ENCODE measurements at regions not wholly inside any gene's neighbourhood (a gene's known extent, or its start where the extent isn't known, plus 50 kb on each side); places are given as distances from the start of the nearest gene placed in this dataset.

DNA sequence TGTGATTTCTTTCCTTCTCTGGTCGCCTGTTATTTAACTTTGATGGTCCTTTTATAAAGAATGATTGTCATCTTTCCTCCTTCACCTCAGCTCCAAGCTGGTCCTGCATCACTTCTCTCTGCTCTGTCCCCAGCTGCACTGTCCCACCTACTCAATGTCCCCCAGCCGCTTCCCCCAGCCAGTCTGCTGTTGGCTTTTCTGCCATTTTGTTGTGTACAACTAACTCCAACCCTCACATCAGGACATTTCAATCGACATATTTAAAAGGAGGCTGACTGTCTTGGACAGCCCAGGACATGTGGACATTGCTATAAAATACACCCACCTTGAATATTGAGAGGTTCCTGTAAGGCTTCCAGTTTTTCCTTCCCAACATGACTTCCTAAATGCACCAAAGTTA is 193.8 kb upstream of the RGMA start:
- TF ChIP-seq JUND (IDR thresholded peaks at IDR 0.05; ENCODE audit: low read length) = no peak
- TF ChIP-seq SP2 (IDR thresholded peaks at IDR 0.05; ENCODE audit: low read length) = no peak
- TF ChIP-seq, protein P1, sequence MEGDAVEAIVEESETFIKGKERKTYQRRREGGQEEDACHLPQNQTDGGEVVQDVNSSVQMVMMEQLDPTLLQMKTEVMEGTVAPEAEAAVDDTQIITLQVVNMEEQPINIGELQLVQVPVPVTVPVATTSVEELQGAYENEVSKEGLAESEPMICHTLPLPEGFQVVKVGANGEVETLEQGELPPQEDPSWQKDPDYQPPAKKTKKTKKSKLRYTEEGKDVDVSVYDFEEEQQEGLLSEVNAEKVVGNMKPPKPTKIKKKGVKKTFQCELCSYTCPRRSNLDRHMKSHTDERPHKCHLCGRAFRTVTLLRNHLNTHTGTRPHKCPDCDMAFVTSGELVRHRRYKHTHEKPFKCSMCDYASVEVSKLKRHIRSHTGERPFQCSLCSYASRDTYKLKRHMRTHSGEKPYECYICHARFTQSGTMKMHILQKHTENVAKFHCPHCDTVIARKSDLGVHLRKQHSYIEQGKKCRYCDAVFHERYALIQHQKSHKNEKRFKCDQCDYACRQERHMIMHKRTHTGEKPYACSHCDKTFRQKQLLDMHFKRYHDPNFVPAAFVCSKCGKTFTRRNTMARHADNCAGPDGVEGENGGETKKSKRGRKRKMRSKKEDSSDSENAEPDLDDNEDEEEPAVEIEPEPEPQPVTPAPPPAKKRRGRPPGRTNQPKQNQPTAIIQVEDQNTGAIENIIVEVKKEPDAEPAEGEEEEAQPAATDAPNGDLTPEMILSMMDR (IDR thresholded peaks at IDR 0.05; ENCODE audit: control extremely low read depth in 1 of 3, insufficient read depth in 1 of 3, low read depth in 1 of 3, low read length in 3 of 3) = no peak
- TF ChIP-seq EGR1 (IDR thresholded peaks at IDR 0.05; ENCODE audit: borderline replicate concordance, low read depth, low read length) = no peak
- no peak for TF ChIP-seq NANOG (IDR thresholded peaks at IDR 0.05; ENCODE audit: insufficient read depth, low read depth, low read length, poor library complexity, severe bottlenecking)
- no peak for TF ChIP-seq ATF3 (IDR thresholded peaks at IDR 0.05; ENCODE audit: insufficient read depth, low read depth, low read length)
- TF ChIP-seq POLR2A (IDR thresholded peaks at IDR 0.05; ENCODE audit: control extremely low read depth in 1 of 2, low read depth in 2 of 2, low read length in 2 of 2) = no peak
- TF ChIP-seq EZH2 (IDR thresholded peaks at IDR 0.05; ENCODE audit: low read depth, low read length, severe bottlenecking) = no peak
- TF ChIP-seq SIN3A (conservative IDR thresholded peaks at IDR 0.05 in 1 of 2, IDR thresholded peaks at IDR 0.05 in 1 of 2; ENCODE audit: low read depth in 1 of 2, low read length in 2 of 2) = no peak

All from H1 (cell line).